ENCODE measurements at regions not wholly inside any gene's neighbourhood (a gene's known extent, or its start where the extent isn't known, plus 50 kb on each side); places are given as distances from the start of the nearest gene placed in this dataset.

GRCh38 chr10:124303662-124304418 is 114.9 kb downstream of the OAT start:
- ATAC-seq (no peak), DNase-seq (no peak)
- Histone ChIP-seq H3K4me3 (no peak overlapping the region), H3K36me3 (no peaks in the 10 kb centered on the region), H3K27ac (no peak overlapping the region), H3K9me3 (peaks cover 0 to 5% (median 0%) of the 10 kb centered on the region in 12 donors), H3K4me1 (peaks cover 0 to 11% (median 0%) of the 10 kb centered on the region in 12 donors), H3K27me3 (no peaks in the 10 kb centered on the region)
- 94 to 98% (median 95%) methylated on average over 2 to 6 of the region's 6 CpGs for WGBS, 4 donors
- no peak for TF ChIP-seq CTCF (IDR thresholded peaks at IDR 0.05)
- no peak for TF ChIP-seq POLR2A (IDR thresholded peaks at IDR 0.05)
- intact Hi-C loops (cut with DNase I): no loop called here

GRCh38 chr10:124302951-124303505 is 115.7 kb downstream of the OAT start:
- Histone ChIP-seq H3K4me3 (no peak overlapping the region), H3K9me3 (peaks cover 0 to 5% (median 0%) of the 10 kb centered on the region in 12 donors), H3K4me1 (peaks cover 0 to 11% (median 0%) of the 10 kb centered on the region in 12 donors), H3K27ac (no peak overlapping the region), H3K36me3 (no peaks in the 10 kb centered on the region), H3K27me3 (no peaks in the 10 kb centered on the region)
- intact Hi-C loops (cut with DNase I): no loop called here
- no peak for TF ChIP-seq POLR2A (IDR thresholded peaks at IDR 0.05)
- TF ChIP-seq CTCF (IDR thresholded peaks at IDR 0.05): no peak
- DNase-seq: no peak
- no peak for ATAC-seq
- WGBS, 4 donors: 76 to 85% (median 81%) methylated on average over 5 to 8 of the region's 8 CpGs

GRCh38 chr10:124301736-124302135 is 117.0 kb downstream of the OAT start:
- intact Hi-C loops (cut with DNase I): no loop called here
- H3K27me3 ChIP-seq: no peaks in the 10 kb centered on the region
- no peaks in the 10 kb centered on the region for H3K4me1 ChIP-seq
- no peak for TF ChIP-seq POLR2A (IDR thresholded peaks at IDR 0.05)
- TF ChIP-seq CTCF (IDR thresholded peaks at IDR 0.05): no peak
- 77 to 83% (median 81%) methylated on average over 9 of the region's 9 CpGs for WGBS, 4 donors
- no peaks in the 10 kb centered on the region for H3K36me3 ChIP-seq
- DNase-seq (no peak), ATAC-seq (no peak)
- H3K27ac ChIP-seq: no peak overlapping the region
- no peak overlapping the region for H3K4me3 ChIP-seq
- H3K9me3 ChIP-seq: peaks cover 0 to 5% (median 0%) of the 10 kb centered on the region in 12 donors

GRCh38 chr10:124300735-124301134 is 118.0 kb downstream of the OAT start:
- Histone ChIP-seq H3K4me3 (no peak overlapping the region), H3K9me3 (peaks cover 0 to 5% (median 0%) of the 10 kb centered on the region in 12 donors), H3K27me3 (no peaks in the 10 kb centered on the region), H3K36me3 (no peaks in the 10 kb centered on the region), H3K27ac (no peak overlapping the region), H3K4me1 (no peaks in the 10 kb centered on the region)
- TF ChIP-seq CTCF (IDR thresholded peaks at IDR 0.05): no peak
- no peak for TF ChIP-seq POLR2A (IDR thresholded peaks at IDR 0.05)
- ATAC-seq (no peak), DNase-seq (no peak)
- WGBS, 4 donors: 92 to 96% (median 94%) methylated on average over 5 of the region's 5 CpGs
- intact Hi-C loops (cut with DNase I): no loop called here
